ENCODE measurements at regions not wholly inside any gene's neighbourhood (a gene's known extent, or its start where the extent isn't known, plus 50 kb on each side); places are given as distances from the start of the nearest gene placed in this dataset.

GRCh38 chr7:134376693-134377092, 60.0 kb upstream of the SLC35B4 start:
- TF ChIP-seq POLR2A (IDR thresholded peaks at IDR 0.05) = no peak
- no peak for TF ChIP-seq CTCF (IDR thresholded peaks at IDR 0.05)

Data from body of pancreas (tissue), 4 donors.